Kidney epithelial cell (primary cell): ENCODE measurements at regions not wholly inside any gene's neighbourhood (a gene's known extent, or its start where the extent isn't known, plus 50 kb on each side); places are given as distances from the start of the nearest gene placed in this dataset.

Experiments used
- DNase-seq: peaks from one replicate; pipeline ENCODE4 v3.0.0-alpha.2; 2010; ENCODE audit warnings: low read depth
- H3K27me3 ChIP-seq: 2 replicates; pipeline ENCODE4 v1.6.0; 2011; ENCODE audit warnings: low read length; ENCODE audit not compliant: control insufficient read depth, insufficient read depth
- H3K36me3 ChIP-seq: 2 replicates; pipeline ENCODE4 v1.5.1; 2011; ENCODE audit warnings: low read length; ENCODE audit not compliant: control insufficient read depth, insufficient read depth
- H3K4me3 ChIP-seq: 2 replicates; pipeline ENCODE4 v1.5.1; 2011; ENCODE audit warnings: low read depth, mild to moderate bottlenecking, control low read depth, low read length
- CTCF ChIP-seq: IDR thresholded peaks from 2 replicates; pipeline ENCODE4 v1.5.1; 2011; ENCODE audit warnings: mild to moderate bottlenecking, moderate library complexity, low read length, control low read depth, inconsistent platforms; ENCODE audit not compliant: insufficient read depth, poor library complexity, severe bottlenecking

GRCh38 chr13:84985860-84986259 is 813.4 kb downstream of the SLITRK6 start:
- peak; percentile 8 for TF ChIP-seq CTCF
- no peak for DNase-seq
- H3K4me3 ChIP-seq = no peak overlapping the region
- H3K27me3 ChIP-seq = no peaks in the 10 kb centered on the region
- no peaks in the 10 kb centered on the region for H3K36me3 ChIP-seq

DNA sequence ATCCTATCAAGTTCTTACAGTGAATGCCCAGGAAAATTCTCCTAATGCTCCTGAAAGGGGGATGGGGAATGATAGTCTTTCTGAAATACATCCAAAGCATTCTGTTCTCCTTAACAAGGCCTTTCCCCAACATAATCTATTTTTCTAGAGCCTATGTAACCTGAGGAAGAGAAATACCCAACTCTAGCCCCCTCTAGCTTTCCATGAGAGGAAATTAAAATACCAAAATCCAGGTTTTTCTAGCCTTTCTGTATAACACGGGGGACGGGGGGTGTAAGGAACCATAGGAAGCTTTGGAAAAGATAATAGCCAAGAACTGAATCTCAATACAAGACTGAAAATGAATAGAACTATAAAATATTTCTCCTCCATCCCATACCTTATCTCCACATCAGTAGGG is 815.9 kb downstream of the SLITRK6 start:
- DNase-seq = no peak
- Histone ChIP-seq H3K27me3 (no peaks in the 10 kb centered on the region), H3K36me3 (no peaks in the 10 kb centered on the region), H3K4me3 (no peak overlapping the region)
- TF ChIP-seq CTCF = no peak

DNA sequence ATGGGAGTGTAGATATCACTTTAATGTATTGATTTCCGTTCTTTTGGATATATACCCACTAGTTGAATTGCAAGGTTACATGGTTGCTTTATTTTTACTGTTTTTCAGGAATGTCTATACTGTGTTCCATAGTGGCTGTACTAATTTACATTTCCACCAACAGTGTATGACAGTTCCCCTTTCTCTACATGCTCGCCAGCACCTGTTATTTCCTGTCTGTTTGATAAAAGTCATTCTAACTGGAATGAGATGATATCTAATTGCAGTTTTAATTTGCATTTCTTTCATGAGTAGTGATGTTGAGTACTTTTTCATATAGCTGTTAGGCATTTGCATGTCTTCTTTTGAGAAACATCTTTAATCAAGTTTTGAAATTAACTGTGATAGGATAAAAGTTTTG is 818.6 kb downstream of the SLITRK6 start:
- Histone ChIP-seq H3K27me3 (no peaks in the 10 kb centered on the region), H3K4me3 (no peak overlapping the region)
- TF ChIP-seq CTCF = no peak

GRCh38 chr13:84978851-84979250 is 820.4 kb downstream of the SLITRK6 start:
- no peak for TF ChIP-seq CTCF
- no peaks in the 10 kb centered on the region for H3K36me3 ChIP-seq
- H3K4me3 ChIP-seq = no peak overlapping the region
- no peak for DNase-seq
- no peaks in the 10 kb centered on the region for H3K27me3 ChIP-seq

More for the DNA sequence above, 818.6 kb downstream of the SLITRK6 start:
- H3K36me3 ChIP-seq = no peaks in the 10 kb centered on the region
- DNase-seq = no peak

DNA sequence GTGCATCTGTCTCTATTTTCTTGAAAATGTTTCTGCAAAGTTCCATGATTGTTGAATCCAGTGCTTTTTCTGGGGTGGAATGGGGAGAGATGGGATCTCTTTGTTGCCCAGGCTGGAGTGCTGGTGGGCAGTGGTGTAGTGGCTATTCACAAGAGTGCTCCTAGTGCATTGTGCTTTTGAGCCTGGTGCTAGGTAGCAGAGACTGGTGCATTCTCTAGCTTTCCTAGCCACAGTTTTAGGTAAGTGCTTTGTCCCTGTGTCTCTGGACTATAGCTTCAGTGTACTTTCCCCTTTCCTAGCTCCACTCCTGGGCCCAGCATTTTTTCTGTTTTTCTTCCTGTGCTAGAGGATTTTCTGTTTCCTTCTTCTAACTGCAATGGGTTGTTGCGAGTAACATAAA is 825.6 kb downstream of the SLITRK6 start:
- no peaks in the 10 kb centered on the region for H3K36me3 ChIP-seq
- H3K27me3 ChIP-seq = no peaks in the 10 kb centered on the region
- DNase-seq = no peak
- no peak overlapping the region for H3K4me3 ChIP-seq
- TF ChIP-seq CTCF = no peak

GRCh38 chr13:84972907-84973306 is 826.3 kb downstream of the SLITRK6 start:
- no peak overlapping the region for H3K4me3 ChIP-seq
- TF ChIP-seq CTCF = no peak
- no peaks in the 10 kb centered on the region for H3K27me3 ChIP-seq
- H3K36me3 ChIP-seq = no peaks in the 10 kb centered on the region
- DNase-seq = no peak
